DOHH2 (cell line): ENCODE measurements at regions not wholly inside any gene's neighbourhood (a gene's known extent, or its start where the extent isn't known, plus 50 kb on each side); places are given as distances from the start of the nearest gene placed in this dataset.

Experiments used
- H3F3A ChIP-seq: fragments of 200-600 bp; sonication (generic), shearing (Covaris generic); 2 replicates; pipeline ENCODE4 v1.6.0; 2016; ENCODE audit warnings: antibody characterized with exemption, mild to moderate bottlenecking; ENCODE audit not compliant: control insufficient read depth, insufficient read depth
- H3K27ac ChIP-seq: fragments of 200-600 bp; sonication (generic); 2 replicates; pipeline ENCODE4 v1.5.1; 2014; ENCODE audit warnings: low read depth, mild to moderate bottlenecking, low read length, moderate library complexity
- H3K27me3 ChIP-seq: fragments of 200-600 bp; sonication (generic); 2 replicates; pipeline ENCODE4 v1.6.1; 2014; ENCODE audit warnings: mild to moderate bottlenecking, low read length, mixed read lengths; ENCODE audit not compliant: control insufficient read depth
- H3K36me3 ChIP-seq: fragments of 200-600 bp; sonication (generic); 2 replicates; pipeline ENCODE4 v1.6.1; 2014; ENCODE audit warnings: mild to moderate bottlenecking, low read length, moderate library complexity, mixed read lengths; ENCODE audit not compliant: control insufficient read depth
- H3K4me1 ChIP-seq: fragments of 200-600 bp; sonication (generic); 2 replicates; pipeline ENCODE4 v1.6.1; 2014; ENCODE audit warnings: mild to moderate bottlenecking, low read length, mixed read lengths; ENCODE audit not compliant: control insufficient read depth
- H3K4me2 ChIP-seq: fragments of 200-600 bp; sonication (generic); 2 replicates; pipeline ENCODE4 v1.6.0; 2014; ENCODE audit warnings: mild to moderate bottlenecking, low read length, moderate library complexity
- H3K4me3 ChIP-seq: fragments of 200-600 bp; sonication (generic); 2 replicates; pipeline ENCODE4 v1.5.1; 2014; ENCODE audit warnings: mild to moderate bottlenecking, low read length, mixed read lengths
- H3K79me2 ChIP-seq: fragments of 200-600 bp; sonication (generic); 2 replicates; pipeline ENCODE4 v1.6.1; 2014; ENCODE audit warnings: mild to moderate bottlenecking, low read length, mixed read lengths; ENCODE audit not compliant: control insufficient read depth
- H3K9me2 ChIP-seq: fragments of 200-600 bp; sonication (generic); replicated peaks from 2 replicates; pipeline ENCODE4 v1.6.1; 2014; ENCODE audit warnings: mild to moderate bottlenecking, low read length, mixed read lengths; ENCODE audit not compliant: control insufficient read depth
- H3K9me3 ChIP-seq: fragments of 200-600 bp; sonication (generic); 2 replicates; pipeline ENCODE4 v1.6.1; 2014; ENCODE audit warnings: antibody characterized with exemption, low read length, mixed read lengths; ENCODE audit not compliant: control insufficient read depth, insufficient read depth
- H4K20me1 ChIP-seq: fragments of 200-600 bp; sonication (generic); 2 replicates; pipeline ENCODE4 v1.6.0; 2014; ENCODE audit warnings: low read depth, mild to moderate bottlenecking, antibody characterized with exemption, low read length, moderate library complexity; ENCODE audit not compliant: control insufficient read depth, insufficient read depth
- EZH2phosphoT487 ChIP-seq: fragments of 200-600 bp; sonication (generic); IDR thresholded peaks from 2 replicates; pipeline ENCODE4 v1.6.1; 2017; ENCODE audit warnings: borderline replicate concordance, mild to moderate bottlenecking, antibody characterized with exemption, low read length, moderate library complexity, mixed read lengths
- TF ChIP-seq, protein P1 (sequence below): fragments of 200-600 bp; sonication (generic); IDR thresholded peaks from one replicate; pipeline ENCODE4 v1.5.1; 2014; ENCODE audit warnings: antibody characterized with exemption, mild to moderate bottlenecking, low read depth, low read length; ENCODE audit not compliant: poor library complexity, severe bottlenecking

- Histone ChIP-seq H3K79me2 (no peaks in the 10 kb centered on the region), H3K4me3 (no peak overlapping the region), H3K9me2 (no peaks in the 10 kb centered on the region), H4K20me1 (no peaks in the 10 kb centered on the region), H3K27ac (no peak overlapping the region), H3K9me3 (no peaks in the 10 kb centered on the region), H3F3A (no peaks in the 10 kb centered on the region), H3K4me1 (no peaks in the 10 kb centered on the region), H3K27me3 (no peaks in the 10 kb centered on the region), H3K36me3 (no peaks in the 10 kb centered on the region), H3K4me2 (no peak overlapping the region)
- no peak for TF ChIP-seq EZH2phosphoT487
- TF ChIP-seq, protein P1, sequence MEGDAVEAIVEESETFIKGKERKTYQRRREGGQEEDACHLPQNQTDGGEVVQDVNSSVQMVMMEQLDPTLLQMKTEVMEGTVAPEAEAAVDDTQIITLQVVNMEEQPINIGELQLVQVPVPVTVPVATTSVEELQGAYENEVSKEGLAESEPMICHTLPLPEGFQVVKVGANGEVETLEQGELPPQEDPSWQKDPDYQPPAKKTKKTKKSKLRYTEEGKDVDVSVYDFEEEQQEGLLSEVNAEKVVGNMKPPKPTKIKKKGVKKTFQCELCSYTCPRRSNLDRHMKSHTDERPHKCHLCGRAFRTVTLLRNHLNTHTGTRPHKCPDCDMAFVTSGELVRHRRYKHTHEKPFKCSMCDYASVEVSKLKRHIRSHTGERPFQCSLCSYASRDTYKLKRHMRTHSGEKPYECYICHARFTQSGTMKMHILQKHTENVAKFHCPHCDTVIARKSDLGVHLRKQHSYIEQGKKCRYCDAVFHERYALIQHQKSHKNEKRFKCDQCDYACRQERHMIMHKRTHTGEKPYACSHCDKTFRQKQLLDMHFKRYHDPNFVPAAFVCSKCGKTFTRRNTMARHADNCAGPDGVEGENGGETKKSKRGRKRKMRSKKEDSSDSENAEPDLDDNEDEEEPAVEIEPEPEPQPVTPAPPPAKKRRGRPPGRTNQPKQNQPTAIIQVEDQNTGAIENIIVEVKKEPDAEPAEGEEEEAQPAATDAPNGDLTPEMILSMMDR = no peak
Observed at GRCh38 chr5:4981608-4982007, 158.5 kb upstream of the ADAMTS16 start.

GRCh38 chr5:4983701-4984100, 156.4 kb upstream of the ADAMTS16 start:
- TF ChIP-seq, protein P1 = no peak
- no peak for TF ChIP-seq EZH2phosphoT487
- Histone ChIP-seq H3K4me2 (no peak overlapping the region), H3K9me2 (no peaks in the 10 kb centered on the region), H4K20me1 (no peaks in the 10 kb centered on the region), H3F3A (no peaks in the 10 kb centered on the region), H3K4me1 (no peaks in the 10 kb centered on the region), H3K36me3 (no peaks in the 10 kb centered on the region), H3K79me2 (no peaks in the 10 kb centered on the region), H3K4me3 (no peak overlapping the region), H3K27me3 (no peaks in the 10 kb centered on the region), H3K9me3 (no peaks in the 10 kb centered on the region), H3K27ac (no peak overlapping the region)

- Histone ChIP-seq H3K4me3 (no peak overlapping the region), H3K9me3 (no peaks in the 10 kb centered on the region), H3K4me2 (no peak overlapping the region), H3K27ac (no peak overlapping the region), H3K79me2 (no peaks in the 10 kb centered on the region), H3K4me1 (no peaks in the 10 kb centered on the region), H4K20me1 (no peaks in the 10 kb centered on the region), H3K9me2 (no peaks in the 10 kb centered on the region), H3F3A (no peaks in the 10 kb centered on the region), H3K27me3 (no peaks in the 10 kb centered on the region), H3K36me3 (no peaks in the 10 kb centered on the region)
- TF ChIP-seq EZH2phosphoT487 = no peak
- TF ChIP-seq, protein P1 = no peak
Observed at GRCh38 chr5:4984461-4984860, 155.7 kb upstream of the ADAMTS16 start.

DNA sequence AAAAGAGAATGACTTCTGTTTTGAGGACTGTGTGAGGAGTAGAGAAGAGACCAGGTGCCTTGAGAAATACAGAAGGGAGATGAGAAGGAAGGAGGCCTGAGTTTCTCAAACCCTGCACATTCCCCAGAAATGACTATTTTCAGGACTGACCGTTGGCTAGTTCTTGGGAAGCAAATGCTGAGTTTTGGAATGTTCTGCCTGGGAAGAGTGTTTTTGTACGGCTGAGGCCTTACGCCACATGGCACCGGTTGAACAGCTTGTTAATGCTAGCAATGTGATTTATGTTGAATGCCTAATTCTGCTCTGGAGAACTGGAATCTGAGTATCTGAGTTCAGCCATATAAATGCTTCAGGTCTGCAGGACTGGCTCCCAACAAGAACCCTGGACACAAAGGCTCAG, 152.7 kb upstream of the ADAMTS16 start:
- no peaks in the 10 kb centered on the region for H3K36me3 ChIP-seq
- no peaks in the 10 kb centered on the region for H4K20me1 ChIP-seq
- no peaks in the 10 kb centered on the region for H3K27me3 ChIP-seq
- no peak overlapping the region for H3K4me3 ChIP-seq
- H3K4me2 ChIP-seq = no peak overlapping the region
- H3K27ac ChIP-seq = no peak overlapping the region
- no peaks in the 10 kb centered on the region for H3K9me3 ChIP-seq
- no peaks in the 10 kb centered on the region for H3K9me2 ChIP-seq
- no peaks in the 10 kb centered on the region for H3F3A ChIP-seq
- TF ChIP-seq EZH2phosphoT487 = no peak
- TF ChIP-seq, protein P1 = no peak
- no peaks in the 10 kb centered on the region for H3K79me2 ChIP-seq
- no peaks in the 10 kb centered on the region for H3K4me1 ChIP-seq
